Lower leg skin (tissue), 3 donors: ENCODE measurements at regions not wholly inside any gene's neighbourhood (a gene's known extent, or its start where the extent isn't known, plus 50 kb on each side); places are given as distances from the start of the nearest gene placed in this dataset.
"Not testable (repeated sequence)": the region's sequence is repeated elsewhere in the genome, so short reads cannot be mapped to it uniquely, and the experiment has no call there.

Source experiments
- POLR2A ChIP-seq, 2 donors: fragments of 450-650 bp; IDR thresholded peaks; one replicate each; pipeline ENCODE4 v1.6.1; 2016 to 2017; ENCODE audit warnings: antibody characterized with exemption in 2 of 2, mild to moderate bottlenecking in 1 of 2, moderate library complexity in 1 of 2
- TF ChIP-seq, protein P1 (sequence below), 3 donors: fragments of 450-650 bp; IDR thresholded peaks; one replicate each; pipeline ENCODE4 v1.5.1; 2016; ENCODE audit warnings: antibody characterized with exemption in 3 of 3, mild to moderate bottlenecking in 3 of 3, moderate library complexity in 2 of 3

DNA sequence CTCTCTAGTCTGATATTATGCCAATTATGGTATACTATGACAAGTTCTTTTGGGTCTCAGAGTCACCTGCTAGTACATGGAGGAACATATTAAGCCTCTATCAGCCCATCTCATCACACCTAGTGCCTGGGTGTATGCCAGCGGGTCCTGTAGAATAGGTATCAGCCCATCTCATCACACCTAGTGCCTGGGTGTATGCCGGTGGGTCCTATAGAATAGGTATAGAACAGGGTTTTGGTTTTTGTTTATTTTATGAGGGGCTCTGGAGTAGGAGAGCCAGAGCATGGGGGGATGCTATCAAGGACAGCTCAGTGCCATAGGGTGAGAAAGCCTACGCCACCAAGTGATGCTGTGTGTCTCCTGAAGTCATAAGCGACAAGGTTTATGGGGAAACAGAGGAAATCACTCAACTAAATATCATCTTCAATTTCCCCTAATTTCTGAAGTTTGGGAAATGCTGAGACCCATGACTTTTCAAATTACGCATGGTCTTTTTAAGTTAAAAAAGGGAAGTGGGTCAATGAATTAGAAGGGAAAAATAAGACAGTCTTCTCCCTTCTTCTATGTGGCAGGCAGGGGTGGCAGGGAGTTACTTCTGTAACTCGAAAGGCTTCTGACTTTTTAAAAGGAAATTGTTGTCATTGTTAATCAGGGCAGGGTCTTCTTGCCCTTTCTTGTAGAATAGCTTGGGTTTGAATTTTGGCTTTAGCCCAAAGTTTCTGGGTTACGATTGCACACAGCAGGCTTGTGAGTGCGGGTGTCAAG, 781.0 kb upstream of the TPTE start:
- TF ChIP-seq, protein P1, sequence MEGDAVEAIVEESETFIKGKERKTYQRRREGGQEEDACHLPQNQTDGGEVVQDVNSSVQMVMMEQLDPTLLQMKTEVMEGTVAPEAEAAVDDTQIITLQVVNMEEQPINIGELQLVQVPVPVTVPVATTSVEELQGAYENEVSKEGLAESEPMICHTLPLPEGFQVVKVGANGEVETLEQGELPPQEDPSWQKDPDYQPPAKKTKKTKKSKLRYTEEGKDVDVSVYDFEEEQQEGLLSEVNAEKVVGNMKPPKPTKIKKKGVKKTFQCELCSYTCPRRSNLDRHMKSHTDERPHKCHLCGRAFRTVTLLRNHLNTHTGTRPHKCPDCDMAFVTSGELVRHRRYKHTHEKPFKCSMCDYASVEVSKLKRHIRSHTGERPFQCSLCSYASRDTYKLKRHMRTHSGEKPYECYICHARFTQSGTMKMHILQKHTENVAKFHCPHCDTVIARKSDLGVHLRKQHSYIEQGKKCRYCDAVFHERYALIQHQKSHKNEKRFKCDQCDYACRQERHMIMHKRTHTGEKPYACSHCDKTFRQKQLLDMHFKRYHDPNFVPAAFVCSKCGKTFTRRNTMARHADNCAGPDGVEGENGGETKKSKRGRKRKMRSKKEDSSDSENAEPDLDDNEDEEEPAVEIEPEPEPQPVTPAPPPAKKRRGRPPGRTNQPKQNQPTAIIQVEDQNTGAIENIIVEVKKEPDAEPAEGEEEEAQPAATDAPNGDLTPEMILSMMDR (IDR thresholded peaks at IDR 0.05): not testable (repeated sequence)
- not testable (repeated sequence) for TF ChIP-seq POLR2A (IDR thresholded peaks at IDR 0.05)
